ENCODE measurements at regions not wholly inside any gene's neighbourhood (a gene's known extent, or its start where the extent isn't known, plus 50 kb on each side); places are given as distances from the start of the nearest gene placed in this dataset.

GRCh38 chr6:48568856-48569255 lies 457.9 kb upstream of the PTCHD4 start:
- no peak for TF ChIP-seq CTCF (IDR thresholded peaks at IDR 0.05; ENCODE audit: insufficient read depth, low read depth, low read length)
- POLR2A ChIA-PET: no interaction called here
- H3K27me3 ChIP-seq (ENCODE audit: control insufficient read depth, insufficient read depth, low read length): no peaks in the 10 kb centered on the region
- no peak overlapping the region for H3K4me3 ChIP-seq (ENCODE audit: low read depth, low read length)
- DNase-seq (ENCODE audit: low read depth): no peak
- no peaks in the 10 kb centered on the region for H3K36me3 ChIP-seq (ENCODE audit: control insufficient read depth, insufficient read depth, low read length)
- CTCF ChIA-PET: interaction anchor here (0.6 kb wide), 1 partner anchor 49 kb away, joined by 3 read pairs; no protein-coding TSS in a partner anchor

- TF ChIP-seq CTCF (IDR thresholded peaks at IDR 0.05; ENCODE audit: insufficient read depth, low read depth, low read length): no peak
- ChIA-PET CTCF (no interaction called here), POLR2A (no interaction called here)
- DNase-seq (ENCODE audit: low read depth): no peak
- Histone ChIP-seq H3K36me3 (ENCODE audit: control insufficient read depth, insufficient read depth, low read length) (no peaks in the 10 kb centered on the region), H3K4me3 (ENCODE audit: low read depth, low read length) (no peak overlapping the region), H3K27me3 (ENCODE audit: control insufficient read depth, insufficient read depth, low read length) (no peaks in the 10 kb centered on the region)
These were observed 456.0 kb upstream of the PTCHD4 start for GRCh38 chr6:48567016-48567415.

- POLR2A ChIA-PET: no interaction called here
These were observed 453.2 kb upstream of the PTCHD4 start for GRCh38 chr6:48564036-48564820.

GRCh38 chr6:48563433-48563832 lies 452.4 kb upstream of the PTCHD4 start:
- DNase-seq (ENCODE audit: low read depth): no peak
- TF ChIP-seq CTCF (IDR thresholded peaks at IDR 0.05; ENCODE audit: insufficient read depth, low read depth, low read length): no peak
- H3K27me3 ChIP-seq (ENCODE audit: control insufficient read depth, insufficient read depth, low read length): no peaks in the 10 kb centered on the region
- CTCF ChIA-PET: no interaction called here
- POLR2A ChIA-PET: no interaction called here
- no peaks in the 10 kb centered on the region for H3K36me3 ChIP-seq (ENCODE audit: control insufficient read depth, insufficient read depth, low read length)
- no peak overlapping the region for H3K4me3 ChIP-seq (ENCODE audit: low read depth, low read length)

More at GRCh38 chr6:48564036-48564820, 453.2 kb upstream of the PTCHD4 start:
- Histone ChIP-seq H3K4me3 (ENCODE audit: low read depth, low read length) (no peak overlapping the region), H3K36me3 (ENCODE audit: control insufficient read depth, insufficient read depth, low read length) (no peaks in the 10 kb centered on the region), H3K27me3 (ENCODE audit: control insufficient read depth, insufficient read depth, low read length) (no peaks in the 10 kb centered on the region)
- no peak for TF ChIP-seq CTCF (IDR thresholded peaks at IDR 0.05; ENCODE audit: insufficient read depth, low read depth, low read length)
- no peak for DNase-seq (ENCODE audit: low read depth)
- CTCF ChIA-PET: no interaction called here

- DNase-seq (ENCODE audit: low read depth): no peak
- ChIA-PET POLR2A (no interaction called here), CTCF (no interaction called here)
- no peak for TF ChIP-seq CTCF (IDR thresholded peaks at IDR 0.05; ENCODE audit: insufficient read depth, low read depth, low read length)
- no peaks in the 10 kb centered on the region for H3K27me3 ChIP-seq (ENCODE audit: control insufficient read depth, insufficient read depth, low read length)
- H3K4me3 ChIP-seq (ENCODE audit: low read depth, low read length): no peak overlapping the region
- no peaks in the 10 kb centered on the region for H3K36me3 ChIP-seq (ENCODE audit: control insufficient read depth, insufficient read depth, low read length)
These were observed 449.4 kb upstream of the PTCHD4 start for GRCh38 chr6:48560408-48560807.

All from BJ (cell line).